Epithelial cell of prostate (primary cell): ENCODE measurements at regions not wholly inside any gene's neighbourhood (a gene's known extent, or its start where the extent isn't known, plus 50 kb on each side); places are given as distances from the start of the nearest gene placed in this dataset.

Source experiments
- DNase-seq: peaks from one replicate; pipeline ENCODE4 v3.0.0-alpha.2; 2011; ENCODE audit warnings: low read depth, low spot score
- H3K27ac ChIP-seq: fragments of 450-650 bp; 2 replicates; pipeline ENCODE4 v1.5.1; 2017; ENCODE audit warnings: mild to moderate bottlenecking

GRCh38 chr3:76377074-76377473, 591.7 kb upstream of the ZNF717 start:
- DNase-seq: no peak
- no peak overlapping the region for H3K27ac ChIP-seq

GRCh38 chr3:76378789-76379188, 593.4 kb upstream of the ZNF717 start:
- H3K27ac ChIP-seq: no peak overlapping the region
- DNase-seq: no peak

DNA sequence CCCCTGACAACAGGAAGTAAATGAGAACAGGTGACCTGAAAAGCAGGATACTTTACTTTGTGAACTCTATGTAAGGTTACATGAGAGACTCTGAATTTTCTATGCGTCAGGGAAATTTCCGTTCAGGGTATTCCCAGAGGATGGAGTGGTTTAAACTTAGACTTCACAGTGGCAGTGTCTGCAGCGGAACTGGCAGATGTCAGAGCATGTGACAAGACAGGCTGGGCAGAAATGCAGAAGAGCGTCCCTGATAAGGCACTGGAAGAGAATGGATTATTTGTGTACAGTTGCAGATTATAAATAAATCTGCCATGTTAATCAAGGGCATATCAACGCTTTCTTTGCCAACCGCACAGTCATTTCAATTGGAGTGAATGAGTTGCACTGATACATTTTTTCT, 598.4 kb upstream of the ZNF717 start:
- no peak for DNase-seq
- H3K27ac ChIP-seq: no peak overlapping the region

DNA sequence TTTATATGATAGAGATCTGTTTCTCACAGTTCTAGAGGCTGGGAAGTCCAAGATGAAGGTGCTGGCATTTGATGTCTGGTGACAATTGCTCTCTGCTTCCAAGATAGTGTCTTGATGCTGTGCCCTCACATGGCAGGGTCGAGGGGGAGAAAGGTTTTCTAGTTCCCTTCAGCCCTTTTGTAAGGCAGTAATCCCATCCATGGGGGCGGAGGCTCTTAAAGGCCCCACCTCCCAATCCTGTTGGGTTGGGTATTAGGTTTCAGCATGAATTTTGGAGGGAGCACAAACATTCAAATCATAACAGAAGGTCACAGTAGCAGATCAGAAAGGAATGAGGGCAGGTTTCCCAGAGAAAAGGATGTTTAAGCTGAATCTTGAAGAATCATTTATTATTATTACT, 601.7 kb upstream of the ZNF717 start:
- no peak overlapping the region for H3K27ac ChIP-seq
- no peak for DNase-seq

GRCh38 chr3:76400141-76400540, 614.8 kb upstream of the ZNF717 start:
- H3K27ac ChIP-seq: no peak overlapping the region
- DNase-seq: no peak

DNA sequence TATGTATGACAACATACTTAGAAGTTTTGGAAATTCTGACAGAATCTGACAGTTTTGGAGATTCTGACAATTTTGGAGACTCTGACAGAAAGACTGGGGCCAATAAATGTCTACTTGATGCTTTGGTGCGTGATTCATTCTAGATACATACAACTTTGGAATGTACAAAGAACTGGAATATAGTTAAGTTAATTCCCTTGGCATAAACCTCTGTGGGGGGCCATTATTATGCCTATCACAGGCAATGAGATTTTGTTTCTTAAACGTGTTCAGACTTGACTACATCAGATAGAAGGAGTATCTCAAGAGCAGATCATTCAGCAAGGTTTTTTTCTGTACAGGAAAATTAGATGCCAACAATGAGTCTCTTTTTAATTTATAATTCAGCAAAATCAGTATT, 617.6 kb upstream of the ZNF717 start:
- no peak overlapping the region for H3K27ac ChIP-seq
- no peak for DNase-seq

- no peak for DNase-seq
- no peak overlapping the region for H3K27ac ChIP-seq
These were observed 618.2 kb upstream of the ZNF717 start for GRCh38 chr3:76403556-76403955.

DNA sequence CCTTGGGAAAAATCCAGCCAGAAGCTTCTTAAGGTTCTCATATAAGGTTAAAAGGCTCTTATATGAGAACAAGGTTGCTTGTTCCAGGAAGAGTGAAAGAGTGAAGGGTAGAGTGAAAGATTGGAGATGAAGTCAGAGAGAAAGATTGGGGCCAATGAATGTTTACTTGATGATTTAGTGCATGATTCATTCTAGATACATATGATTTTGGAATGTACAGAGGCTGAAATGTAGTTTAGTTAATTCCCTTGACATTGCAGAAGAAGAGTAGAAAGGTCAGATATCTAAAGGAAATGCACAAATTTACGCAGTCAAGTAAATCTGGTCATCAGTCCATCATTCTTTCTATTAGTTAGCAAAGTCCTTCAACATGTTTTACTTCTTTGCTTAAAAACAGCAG, 619.8 kb upstream of the ZNF717 start:
- DNase-seq: no peak
- no peak overlapping the region for H3K27ac ChIP-seq

GRCh38 chr3:76410762-76411281, 625.5 kb upstream of the ZNF717 start:
- DNase-seq: no peak
- no peak overlapping the region for H3K27ac ChIP-seq

GRCh38 chr3:76415384-76415783, 624.5 kb upstream of the ROBO2 start:
- no peak overlapping the region for H3K27ac ChIP-seq
- DNase-seq: no peak

- DNase-seq: no peak
- H3K27ac ChIP-seq: no peak overlapping the region
These were observed 610.2 kb upstream of the ROBO2 start for GRCh38 chr3:76429581-76430177.

DNA sequence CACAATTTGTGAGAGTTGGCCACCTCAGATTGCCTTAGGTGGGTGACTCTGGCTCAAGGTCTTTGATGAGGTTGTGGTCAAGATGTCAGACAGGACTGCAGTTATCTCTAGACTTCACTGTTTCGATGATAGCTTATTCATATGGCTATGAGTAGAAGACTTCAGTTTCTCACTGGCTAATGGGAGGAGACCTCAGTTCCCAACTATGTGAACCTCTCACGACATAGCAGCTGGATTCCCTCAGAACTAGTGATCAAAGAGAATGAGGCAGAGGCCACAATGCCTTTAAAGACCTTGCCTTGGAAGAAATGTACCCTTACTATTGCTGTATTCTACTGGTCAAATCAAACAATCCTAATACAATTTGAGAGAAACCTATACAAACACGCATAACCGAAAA, 607.5 kb upstream of the ROBO2 start:
- H3K27ac ChIP-seq: no peak overlapping the region
- DNase-seq: no peak

DNA sequence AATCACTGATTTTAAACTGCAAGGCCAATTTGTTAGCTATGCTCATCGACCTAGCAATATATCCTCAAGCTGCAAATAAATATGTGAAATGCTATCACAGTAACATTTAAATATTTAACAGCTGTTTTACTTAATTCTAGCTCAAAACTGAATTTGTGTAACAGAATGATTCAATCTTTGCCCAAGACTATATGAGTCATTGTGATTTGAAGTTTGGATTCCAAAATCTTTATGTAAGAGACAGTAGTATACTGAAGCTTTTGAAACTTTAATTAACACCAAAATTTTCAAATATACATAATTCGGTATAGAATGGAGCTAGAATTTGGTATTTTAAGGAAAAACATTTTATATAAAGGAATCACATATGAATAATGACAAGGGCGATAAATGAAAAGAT, 603.0 kb upstream of the ROBO2 start:
- no peak for DNase-seq
- H3K27ac ChIP-seq: no peak overlapping the region

DNA sequence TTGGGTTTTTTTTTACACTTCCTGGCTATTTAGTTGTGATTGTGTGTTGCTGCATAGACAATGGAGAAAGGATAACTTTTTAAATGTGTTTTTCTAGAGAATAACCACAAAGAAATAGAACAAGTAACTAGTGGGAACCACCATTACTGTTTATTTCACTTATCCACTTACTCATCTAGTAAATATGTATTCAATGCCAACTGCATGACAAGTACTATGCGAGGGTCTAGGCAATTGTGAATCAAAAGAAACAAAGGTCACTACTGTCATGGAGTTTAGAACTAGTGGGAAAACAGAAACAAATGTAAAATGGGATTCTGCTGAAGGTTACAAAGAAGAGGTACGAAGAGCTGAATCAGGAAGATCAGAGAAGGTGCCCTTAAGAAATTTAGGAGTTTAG, 600.9 kb upstream of the ROBO2 start:
- H3K27ac ChIP-seq: no peak overlapping the region
- DNase-seq: no peak

GRCh38 chr3:76442374-76442915, 597.5 kb upstream of the ROBO2 start:
- no peak for DNase-seq
- no peak overlapping the region for H3K27ac ChIP-seq

DNA sequence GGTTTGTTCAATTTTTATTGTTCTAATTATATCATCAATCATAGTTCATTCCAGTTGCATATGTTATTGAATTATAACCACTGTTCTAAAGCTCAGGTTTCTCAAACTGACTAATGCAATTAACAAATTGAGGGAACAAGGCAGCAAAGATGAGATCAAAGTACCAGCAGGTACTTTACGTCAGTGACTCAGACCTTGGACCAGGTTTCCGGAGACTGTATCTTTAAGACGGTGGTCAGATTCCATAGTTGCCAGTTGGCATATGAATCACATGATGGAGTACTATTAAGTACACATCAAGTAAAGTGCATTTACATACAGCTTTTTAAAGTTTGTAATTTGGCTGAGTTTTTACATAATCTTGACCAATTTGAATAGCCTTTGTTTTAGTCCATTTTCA, 583.6 kb upstream of the ROBO2 start:
- H3K27ac ChIP-seq: no peak overlapping the region
- DNase-seq: no peak

DNA sequence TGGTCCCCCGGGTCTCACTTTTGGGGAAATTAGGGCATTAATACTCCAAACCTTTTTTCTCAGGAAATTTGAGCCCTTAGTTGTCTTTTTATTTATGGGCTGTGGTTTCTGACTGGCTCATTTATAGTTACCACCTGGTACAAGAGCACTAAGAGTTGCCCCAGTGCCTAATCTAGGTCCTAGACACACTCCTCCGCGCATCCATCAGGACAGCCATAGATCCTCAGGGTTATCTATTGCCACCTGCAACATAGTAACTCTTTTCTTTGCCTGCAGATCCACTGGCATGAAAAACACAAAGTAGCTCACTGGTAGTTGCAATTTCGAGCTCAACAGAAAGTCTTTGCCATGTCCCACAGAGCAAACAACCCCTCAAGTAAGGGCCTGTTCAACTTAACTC, 576.4 kb upstream of the ROBO2 start:
- no peak overlapping the region for H3K27ac ChIP-seq
- DNase-seq: no peak

DNA sequence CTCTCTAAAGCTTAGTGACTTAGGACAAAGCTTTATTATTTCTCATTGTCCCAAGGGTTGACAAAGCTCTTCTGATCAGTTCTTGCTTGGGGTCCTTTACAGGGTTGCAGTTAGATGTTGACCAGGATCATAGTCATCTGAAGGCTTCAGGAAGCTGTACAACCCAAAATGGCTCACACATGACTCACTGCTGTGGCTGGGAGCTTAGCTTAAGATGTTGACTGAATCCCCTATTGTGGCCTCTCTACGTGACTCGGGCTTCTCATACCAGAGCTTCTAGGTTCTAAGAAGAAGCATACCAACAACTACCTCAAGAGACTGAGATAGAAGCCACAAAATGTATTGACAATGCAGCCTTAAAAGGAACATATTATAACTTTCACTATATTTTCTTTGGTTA, 569.6 kb upstream of the ROBO2 start:
- DNase-seq: no peak

GRCh38 chr3:76474632-76475031, 565.3 kb upstream of the ROBO2 start:
- no peak overlapping the region for H3K27ac ChIP-seq
- no peak for DNase-seq

More for the DNA sequence above, 569.6 kb upstream of the ROBO2 start:
- no peak overlapping the region for H3K27ac ChIP-seq

DNA sequence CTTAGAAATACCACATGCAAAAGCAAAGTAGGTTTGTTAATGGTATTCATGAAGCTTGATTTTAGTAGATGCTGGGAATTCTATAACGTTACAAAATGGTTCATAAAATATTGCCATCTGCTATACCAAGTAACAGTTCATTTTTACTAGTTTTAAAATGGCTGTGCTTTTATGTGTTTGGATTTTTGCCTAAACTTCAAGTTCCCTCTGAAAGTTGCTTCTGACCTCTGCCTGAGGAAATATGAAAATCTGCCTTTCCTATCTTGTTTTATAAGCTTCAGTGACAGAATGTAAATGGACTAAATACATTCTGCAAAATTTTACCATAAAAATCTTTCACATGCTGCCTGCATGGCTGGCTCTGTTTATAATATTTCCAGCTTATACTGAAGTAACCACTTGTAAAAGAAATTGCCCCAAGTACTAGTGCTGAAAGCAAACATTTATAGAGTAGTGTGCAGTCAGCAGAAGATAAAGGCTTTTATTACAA, 560.7 kb upstream of the ROBO2 start:
- DNase-seq: no peak
- H3K27ac ChIP-seq: no peak overlapping the region

DNA sequence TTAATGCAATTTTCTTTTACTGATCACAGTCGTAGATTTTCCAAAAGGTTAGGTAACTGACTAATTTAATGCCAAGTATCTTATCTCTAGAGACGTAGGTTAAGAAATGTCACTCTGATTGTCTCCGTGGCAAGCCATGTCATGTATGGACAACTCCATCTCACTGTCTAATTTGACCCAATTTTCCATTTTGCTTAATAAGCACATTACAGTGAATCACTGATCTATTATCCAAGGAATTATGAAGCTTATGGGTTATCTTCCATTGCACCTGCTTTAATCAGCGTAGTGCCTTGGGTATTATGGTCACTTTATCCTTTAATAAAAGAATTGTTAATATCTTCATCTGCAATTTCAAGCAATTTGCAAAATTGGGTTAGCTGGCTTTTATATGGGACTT, 557.4 kb upstream of the ROBO2 start:
- no peak for DNase-seq
- H3K27ac ChIP-seq: no peak overlapping the region

- DNase-seq: no peak
- H3K27ac ChIP-seq: no peak overlapping the region
These were observed 552.5 kb upstream of the ROBO2 start for GRCh38 chr3:76487446-76487845.
